ENCODE measurements at regions not wholly inside any gene's neighbourhood (a gene's known extent, or its start where the extent isn't known, plus 50 kb on each side); places are given as distances from the start of the nearest gene placed in this dataset.

GRCh38 chr16:63292036-63292435, 1255.8 kb upstream of the CDH8 start:
- DNase-seq: no peak

- DNase-seq: no peak
These were observed 1253.7 kb upstream of the CDH8 start for GRCh38 chr16:63289834-63290460.

DNA sequence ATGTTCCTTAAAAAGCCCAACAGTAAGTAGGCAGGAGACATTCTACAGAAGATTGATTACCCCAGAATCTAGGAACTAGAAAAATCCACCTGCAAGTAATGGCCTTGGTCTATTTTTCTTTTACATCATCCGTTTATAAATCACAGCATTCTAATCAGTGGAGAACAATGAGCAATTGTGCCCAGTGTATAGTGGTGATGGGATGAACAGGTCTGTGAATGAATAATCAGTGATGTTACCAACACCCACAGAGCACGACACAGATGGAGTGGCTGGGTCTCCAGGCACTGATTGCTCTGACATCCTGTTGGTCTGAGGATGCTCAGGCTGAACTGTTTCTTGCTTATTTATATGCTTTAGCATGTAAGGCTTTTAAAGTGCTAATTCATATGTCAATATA, 1251.2 kb upstream of the CDH8 start:
- DNase-seq: no peak

GRCh38 chr16:63283721-63284120, 1247.5 kb upstream of the CDH8 start:
- DNase-seq: no peak

GRCh38 chr16:63244631-63245030, 1208.4 kb upstream of the CDH8 start:
- no peak for DNase-seq

DNA sequence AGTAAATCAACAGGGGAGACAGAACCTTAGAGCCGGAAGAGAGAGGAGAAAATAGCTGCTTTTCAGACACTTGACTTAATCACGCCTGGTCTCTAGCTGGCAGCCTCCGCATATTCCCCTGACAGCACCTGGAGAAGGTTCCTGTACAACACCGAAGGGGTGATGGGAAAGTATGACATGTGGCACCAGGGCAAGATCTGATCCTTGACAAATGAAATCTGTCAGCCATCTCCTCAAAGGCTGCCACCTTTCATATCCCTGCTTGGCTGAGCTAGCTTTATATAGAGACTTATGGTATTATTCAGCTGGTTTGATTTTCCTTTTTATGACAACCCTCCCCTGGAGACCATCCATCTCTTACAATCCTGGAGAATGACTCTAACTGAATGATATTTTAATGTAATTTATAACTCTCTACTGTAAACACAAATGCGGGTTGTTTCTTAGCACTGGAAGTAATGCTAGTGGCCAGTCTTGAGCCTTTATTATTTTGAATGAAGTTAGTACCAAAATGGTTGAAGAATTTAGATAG, 1205.3 kb upstream of the CDH8 start:
- DNase-seq: no peak

GRCh38 chr16:63239065-63239570, 1202.9 kb upstream of the CDH8 start:
- DNase-seq: no peak

GRCh38 chr16:63230421-63231040, 1194.3 kb upstream of the CDH8 start:
- no peak for DNase-seq

- DNase-seq: no peak
These were observed 1192.0 kb upstream of the CDH8 start for GRCh38 chr16:63228259-63228658.

- no peak for DNase-seq
These were observed 1187.6 kb upstream of the CDH8 start for GRCh38 chr16:63223851-63224250.

DNA sequence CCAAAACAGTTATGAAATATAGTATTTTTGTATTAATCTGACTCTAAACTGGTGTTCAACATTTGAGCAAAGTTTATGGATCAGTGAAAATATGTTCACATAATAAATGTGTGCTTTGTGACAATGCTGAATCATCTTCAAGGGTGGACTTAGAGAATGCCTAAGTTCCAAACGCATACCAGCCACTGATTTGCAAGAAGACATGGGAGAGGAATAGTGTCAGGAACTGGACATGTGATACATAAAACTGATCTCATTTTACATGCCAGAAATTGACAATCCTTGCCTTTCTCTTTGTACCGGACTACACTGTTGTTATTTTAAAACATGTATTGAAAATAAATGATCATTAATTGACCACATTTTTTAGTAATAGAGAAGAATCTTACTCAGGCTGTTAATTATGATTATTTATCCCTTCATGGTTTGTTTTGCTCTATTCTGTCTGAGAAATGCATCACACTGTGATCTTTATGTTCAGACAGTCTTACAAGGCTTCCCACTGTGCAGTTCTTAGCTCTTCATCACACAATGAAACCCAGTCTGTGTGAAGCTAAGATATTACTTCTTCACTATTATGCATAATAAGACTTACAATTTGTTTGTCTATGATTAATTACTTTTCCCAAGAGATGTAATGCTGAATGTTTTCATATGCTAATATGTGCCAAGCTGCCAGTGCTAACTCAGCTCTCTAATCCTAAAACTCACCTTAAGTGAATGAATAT, 1180.6 kb upstream of the CDH8 start:
- DNase-seq: no peak

DNA sequence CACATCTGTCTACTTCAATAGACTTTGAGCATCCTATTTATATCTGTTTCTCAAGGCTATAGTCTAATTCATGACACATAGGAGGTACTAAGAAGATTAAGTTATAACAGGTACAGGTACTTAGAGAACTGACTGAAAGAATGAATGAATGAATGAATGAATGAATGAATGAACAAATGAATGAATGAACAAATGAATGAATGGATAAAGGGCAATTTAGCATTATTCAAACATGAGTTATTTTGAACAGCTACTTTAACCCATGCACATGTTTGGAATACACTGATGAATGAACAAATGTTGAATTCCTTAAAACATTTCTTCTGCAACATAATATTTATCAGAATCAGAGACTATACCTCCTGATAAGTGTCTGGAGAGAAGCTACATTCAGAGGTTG, 1165.6 kb upstream of the CDH8 start:
- no peak for DNase-seq

GRCh38 chr16:63200940-63201339, 1164.7 kb upstream of the CDH8 start:
- no peak for DNase-seq

DNA sequence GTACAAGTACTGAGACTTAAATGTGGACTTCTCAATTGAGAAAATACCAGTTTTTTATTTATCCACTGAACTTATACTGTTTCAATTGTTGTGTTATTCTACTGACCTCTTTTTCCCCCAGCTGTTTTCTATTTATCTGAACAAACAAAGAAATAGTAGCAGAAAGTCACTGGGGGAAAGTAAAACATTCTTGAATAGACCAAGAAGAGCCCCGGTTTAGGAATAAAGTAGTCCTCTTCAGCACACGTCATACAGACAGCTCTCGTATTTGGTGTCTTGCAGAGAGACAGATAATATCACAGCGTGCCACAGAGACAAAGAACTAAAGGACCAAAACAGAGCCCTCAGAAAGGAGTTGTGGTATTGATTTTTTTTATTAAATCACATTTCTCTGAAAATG, 1159.1 kb upstream of the CDH8 start:
- DNase-seq: no peak

GRCh38 chr16:63192980-63193379, 1156.7 kb upstream of the CDH8 start:
- no peak for DNase-seq

- no peak for DNase-seq
These were observed 1152.0 kb upstream of the CDH8 start for GRCh38 chr16:63188086-63188771.

DNA sequence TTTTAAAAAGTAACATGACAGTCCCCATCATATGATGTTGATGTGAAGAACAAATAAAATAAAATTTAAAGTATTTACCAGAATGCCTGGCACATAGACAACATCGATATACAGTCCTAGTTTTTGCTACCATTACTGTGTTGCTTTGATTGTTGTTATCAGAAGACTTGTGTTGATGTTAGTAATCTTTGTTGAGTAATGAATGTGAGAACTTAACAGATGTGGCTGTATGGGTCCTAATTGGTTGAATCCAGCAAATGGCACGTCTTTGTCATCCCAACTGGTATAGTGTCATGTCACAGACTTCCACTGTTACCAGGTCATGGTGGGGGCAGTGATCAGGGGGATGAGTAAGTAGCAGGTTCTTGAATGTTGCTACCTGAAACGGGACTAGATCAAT, 1151.4 kb upstream of the CDH8 start:
- no peak for DNase-seq

- no peak for DNase-seq
These were observed 1149.1 kb upstream of the CDH8 start for GRCh38 chr16:63185235-63185780.

DNA sequence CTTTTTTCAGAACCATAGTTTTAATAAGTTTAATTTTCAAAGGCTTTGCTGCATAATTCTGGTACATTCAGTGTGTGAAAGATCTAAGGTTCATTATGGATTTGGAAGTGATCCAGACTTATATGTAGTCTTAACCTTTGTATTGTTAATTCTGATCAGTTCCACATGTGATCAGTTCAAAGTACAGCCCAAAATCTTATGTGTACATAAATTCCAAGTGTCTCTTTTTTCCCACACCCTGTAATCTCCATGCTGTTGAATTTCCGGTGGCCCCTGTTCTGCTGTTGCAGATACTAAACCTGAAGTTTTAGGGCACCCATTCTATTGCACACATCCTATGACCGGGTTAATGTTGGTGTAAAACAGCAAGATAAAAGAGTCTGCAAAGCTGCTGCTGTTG, 1147.5 kb upstream of the CDH8 start:
- DNase-seq: no peak

DNA sequence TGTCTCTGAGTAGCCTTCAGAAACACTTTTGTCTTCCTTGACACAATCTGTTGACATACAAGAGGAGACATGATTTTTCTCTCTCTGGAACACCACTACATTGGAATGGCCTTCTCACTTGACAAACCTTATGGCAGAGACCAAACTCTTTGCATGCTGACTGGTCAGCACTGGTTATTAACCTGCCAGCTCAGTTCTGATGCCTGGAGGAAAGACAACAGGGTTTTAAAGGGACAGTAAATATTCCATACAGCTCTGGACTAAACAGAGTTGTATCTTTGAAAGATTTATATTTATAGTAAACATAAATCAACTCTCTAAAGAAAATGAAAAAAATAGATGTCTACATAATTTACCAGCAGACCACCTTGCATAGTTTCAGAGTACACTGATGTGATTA, 1139.1 kb upstream of the CDH8 start:
- DNase-seq: no peak

DNA sequence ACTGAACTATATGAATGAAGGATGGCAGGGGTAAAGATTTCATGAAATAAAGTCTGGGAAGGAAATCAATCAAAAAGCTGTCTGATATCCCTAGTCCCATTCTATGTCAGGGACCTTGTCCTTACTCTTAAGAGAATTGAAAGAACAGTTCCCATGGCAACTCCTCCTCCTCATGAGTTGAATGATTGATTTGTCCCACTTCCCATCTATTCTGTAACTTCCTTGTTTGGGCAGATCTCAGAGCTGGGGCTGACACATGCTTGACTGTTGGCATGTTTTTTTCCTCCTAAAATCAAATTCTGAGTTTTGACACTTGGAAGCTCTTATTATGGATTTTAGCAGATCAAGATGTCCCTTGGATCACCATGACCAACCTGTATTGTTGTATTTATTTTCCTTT, 1138.6 kb upstream of the CDH8 start:
- DNase-seq: no peak

DNA sequence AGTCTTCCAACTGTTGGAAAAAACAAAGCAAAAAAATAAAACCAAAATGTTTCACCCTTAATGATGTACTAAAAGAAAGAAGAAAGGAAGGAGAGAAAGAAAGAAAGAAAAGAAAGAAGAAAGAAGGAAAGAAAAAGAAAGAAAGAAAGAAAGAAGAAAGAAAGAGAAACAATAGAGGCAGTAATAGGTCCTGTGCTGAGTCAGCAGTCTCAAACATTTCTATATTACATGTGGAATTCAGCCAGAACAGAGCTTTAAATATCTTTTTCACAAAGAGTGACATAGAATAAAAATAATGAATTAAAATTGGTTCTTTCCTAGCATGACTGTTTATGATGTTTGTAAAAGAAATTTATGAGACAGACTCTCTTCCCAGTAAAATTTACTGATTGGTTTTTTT, 1135.3 kb upstream of the CDH8 start:
- DNase-seq: no peak

DNA sequence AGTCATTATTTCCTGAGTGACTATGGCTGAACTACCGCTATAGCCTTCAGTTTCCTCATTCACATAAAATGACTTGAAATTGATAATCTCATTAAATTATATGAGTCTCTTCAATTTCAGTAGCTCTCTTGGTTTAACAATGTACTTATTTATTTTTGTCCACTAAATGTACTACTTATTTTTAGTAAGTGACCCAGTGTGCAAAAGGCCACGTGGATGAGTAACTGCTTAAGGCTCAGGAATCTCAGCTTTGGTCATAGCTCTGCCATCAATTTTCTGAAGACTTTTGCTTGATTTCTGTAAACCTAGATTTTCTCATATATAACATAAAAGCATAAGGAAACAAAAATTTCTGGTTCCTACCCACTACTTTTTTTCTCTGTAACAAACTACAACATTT, 1132.9 kb upstream of the CDH8 start:
- DNase-seq: no peak
